Kidney tubule cell (primary cell): ENCODE measurements at regions not wholly inside any gene's neighbourhood (a gene's known extent, or its start where the extent isn't known, plus 50 kb on each side); places are given as distances from the start of the nearest gene placed in this dataset.
"Not testable (repeated sequence)": the region's sequence is repeated elsewhere in the genome, so short reads cannot be mapped to it uniquely, and the experiment has no call there.

Experiments used
- DNase-seq: peaks from one replicate; pipeline ENCODE4 v3.0.0-alpha.2; 2018; ENCODE audit warnings: low spot score

DNA sequence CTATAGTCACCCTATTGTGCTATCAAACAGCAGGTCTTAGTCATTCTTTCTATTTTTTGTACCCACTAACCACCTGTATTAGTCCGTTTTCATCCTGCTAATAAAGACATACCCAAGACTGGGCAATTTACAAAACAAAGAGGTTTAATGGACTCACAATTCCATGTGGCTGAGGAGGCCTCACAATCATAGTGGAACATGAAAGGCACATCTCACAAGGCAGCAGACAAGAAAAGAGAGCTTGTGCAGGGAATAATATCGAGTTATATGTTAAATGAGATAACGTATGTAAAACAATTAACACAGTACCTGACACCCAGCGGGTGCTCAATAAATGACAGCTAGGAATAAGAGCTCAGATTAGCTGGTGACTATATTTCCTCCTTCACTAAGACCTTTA, 88.1 kb upstream of the WDR44 start:
- no peak for DNase-seq

- no peak for DNase-seq
Measured at GRCh38 chrX:118259213-118259612, 86.7 kb upstream of the WDR44 start.

GRCh38 chrX:118261151-118261550, 84.8 kb upstream of the WDR44 start:
- no peak for DNase-seq

GRCh38 chrX:118271775-118272174, 74.1 kb upstream of the WDR44 start:
- no peak for DNase-seq

DNA sequence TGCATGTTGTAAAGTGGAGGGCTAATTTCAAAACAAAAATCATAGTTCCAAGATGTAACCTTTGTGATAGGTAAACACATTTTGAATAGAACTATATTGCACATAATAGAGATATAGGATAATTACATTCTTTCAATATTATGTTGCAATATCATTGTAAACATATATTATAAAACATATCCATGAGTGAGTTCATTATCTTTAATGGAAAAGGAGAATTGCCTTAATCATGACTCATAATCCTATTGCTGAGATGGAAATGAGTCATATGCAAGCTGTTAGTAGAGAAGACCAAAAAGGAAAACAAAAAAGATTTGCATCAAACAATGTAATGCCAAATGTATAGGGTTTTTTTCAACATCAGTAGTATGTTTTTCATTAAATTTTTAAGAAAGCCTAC, 73.7 kb upstream of the WDR44 start:
- DNase-seq = no peak

DNA sequence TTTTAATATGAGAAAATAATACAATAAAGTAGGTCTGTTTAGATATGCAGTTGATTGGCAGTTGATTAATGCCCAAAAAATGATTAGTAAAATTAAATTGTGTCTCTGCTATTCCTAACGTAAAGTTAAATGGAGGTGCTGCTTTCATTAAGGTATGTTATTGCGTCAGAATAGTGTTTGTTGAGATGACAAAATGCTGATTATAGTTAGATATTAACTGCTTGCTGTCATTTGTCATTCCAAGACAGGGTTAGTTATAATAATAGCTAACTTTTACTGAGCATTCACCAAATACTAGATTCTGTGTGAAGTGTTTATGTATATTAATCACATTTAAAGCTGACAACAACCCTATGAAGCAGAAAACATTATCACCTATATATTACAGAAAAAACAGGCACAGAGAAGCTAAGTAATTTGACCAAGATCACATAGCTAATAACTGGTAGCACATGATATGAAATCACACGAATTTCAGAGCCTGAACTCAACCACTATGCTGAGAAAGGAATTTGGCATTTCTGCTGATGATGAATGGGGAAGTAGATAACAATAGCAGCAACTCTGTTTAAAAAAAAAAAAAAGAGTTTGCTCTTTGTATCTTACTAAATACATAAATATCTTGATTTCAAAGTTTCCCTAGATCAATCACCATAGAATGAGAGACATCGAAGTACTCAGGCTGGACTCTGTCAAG, 59.7 kb upstream of the WDR44 start:
- peak; percentile 23 for DNase-seq

DNA sequence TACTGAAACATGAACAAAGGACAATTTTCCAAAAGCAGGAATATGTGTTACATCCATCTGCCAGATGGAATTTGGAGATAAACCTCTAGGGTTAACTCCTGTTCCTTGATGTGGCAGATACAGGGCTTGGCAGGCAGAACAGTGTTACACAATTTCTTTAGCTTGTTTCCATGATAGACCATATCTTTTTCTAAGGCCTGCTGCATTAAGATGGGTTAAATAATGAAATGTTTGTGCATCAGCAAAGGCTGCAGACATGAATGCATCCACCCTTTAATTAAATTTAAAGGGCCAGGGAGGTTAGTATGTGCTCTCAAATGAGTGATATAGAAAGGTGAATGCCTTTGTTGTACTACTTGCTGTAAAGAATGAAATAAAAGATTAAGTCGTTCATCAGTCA, 50.1 kb upstream of the WDR44 start:
- not testable (repeated sequence) for DNase-seq
